ENCODE measurements at regions not wholly inside any gene's neighbourhood (a gene's known extent, or its start where the extent isn't known, plus 50 kb on each side); places are given as distances from the start of the nearest gene placed in this dataset.

GRCh38 chr1:112059679-112060078, 70.2 kb upstream of the KCND3 start:
- Histone ChIP-seq H3K36me3 (ENCODE audit: control insufficient read depth in 2 of 2, insufficient read depth in 2 of 2, low read length in 1 of 2) (no peaks in the 10 kb centered on the region), H3K4me3 (no peak overlapping the region), H4K20me1 (ENCODE audit: control insufficient read depth, insufficient read depth) (no peaks in the 10 kb centered on the region), H3K4me1 (ENCODE audit: control insufficient read depth, insufficient read depth, low read length) (no peaks in the 10 kb centered on the region; the same call in 1 of the 2 replicates), H3K79me2 (ENCODE audit: control insufficient read depth, insufficient read depth, low read length) (no peaks in the 10 kb centered on the region), H3K9me3 (replicated peaks; ENCODE audit: control insufficient read depth, insufficient read depth, low read length) (no peaks in the 10 kb centered on the region; the same call in 2 of the 3 replicates), H3K27me3 (replicated peaks in 1 of 2; ENCODE audit: control insufficient read depth in 2 of 2, insufficient read depth in 2 of 2, low read length in 1 of 2) (peaks cover 0 to 4% of the 10 kb centered on the region in 2 experiments; a peak in 2 of 4 replicates), H3K27ac (ENCODE audit: control insufficient read depth, insufficient read depth) (no peak overlapping the region), H3K4me2 (ENCODE audit: control insufficient read depth, insufficient read depth) (no peak overlapping the region), H3K9ac (ENCODE audit: control insufficient read depth, insufficient read depth, low read length) (no peak overlapping the region), H2AFZ (ENCODE audit: control insufficient read depth, low read depth, low read length) (no peak overlapping the region)
- no peak for FAIRE-seq
- DNase-seq (ENCODE audit: low read depth, low spot score): no peak
- WGBS (ENCODE audit: insufficient coverage, insufficient replicate concordance, low lambda C conversion rate, missing lambda C conversion rate): 28% methylated on average over 6 of the region's 6 CpGs
- no peak for TF ChIP-seq CTCF (IDR thresholded peaks at IDR 0.05 in 2 of 3, conservative IDR thresholded peaks at IDR 0.05 in 1 of 3; ENCODE audit: control insufficient read depth in 2 of 3, extremely low read depth in 1 of 3, insufficient read depth in 1 of 3, low read depth in 3 of 3, low read length in 3 of 3)
- no peak for TF ChIP-seq TARDBP (IDR thresholded peaks at IDR 0.05; ENCODE audit: borderline replicate concordance)
- no peak for TF ChIP-seq POLR2A (IDR thresholded peaks at IDR 0.05; ENCODE audit: low read depth, low read length)
- no peak for TF ChIP-seq CBFB (IDR thresholded peaks at IDR 0.05; ENCODE audit: low read depth)
- no peak for TF ChIP-seq KLF5 (IDR thresholded peaks at IDR 0.05; ENCODE audit: partially characterized antibody)
- no peak for TF ChIP-seq IKZF1 (conservative IDR thresholded peaks at IDR 0.05)
- no peak for TF ChIP-seq NRF1 (conservative IDR thresholded peaks at IDR 0.05; ENCODE audit: low read depth, low read length)
- no peak for TF ChIP-seq BHLHE40 (IDR thresholded peaks at IDR 0.05; ENCODE audit: borderline replicate concordance in 1 of 2, low read depth in 2 of 2, low read length in 1 of 2)
- no peak for TF ChIP-seq SKIL (IDR thresholded peaks at IDR 0.05; ENCODE audit: low read depth, poor library complexity, severe bottlenecking)
- no peak for TF ChIP-seq ZNF687 (IDR thresholded peaks at IDR 0.05)
- TF ChIP-seq POU2F2 (IDR thresholded peaks at IDR 0.05; ENCODE audit: borderline replicate concordance, low read depth, low read length): no peak
- no peak for TF ChIP-seq RB1 (IDR thresholded peaks at IDR 0.05; ENCODE audit: borderline replicate concordance)
- TF ChIP-seq NR2C1 (IDR thresholded peaks at IDR 0.05): no peak
- SMC1A ChIA-PET (ENCODE audit: uncharacterized antibody, unreplicated experiment): no interaction called here
- RAD21 ChIA-PET (ENCODE audit: unreplicated experiment): no interaction called here
- no TSS peak for BruUV-seq (replicated peaks)
- CTCF ChIA-PET: interaction anchor here (0.8 kb wide), 1 partner anchor 19 kb away, joined by 3 read pairs; no protein-coding TSS in a partner anchor
- POLR2A ChIA-PET: no interaction called here
- no peak for ATAC-seq
- intact Hi-C loops (cut with micrococcal nuclease; ENCODE audit: unreplicated experiment): no loop called here
- in situ Hi-C loops (cut with MboI): no loop called here

All from GM12878 (cell line).